Suprapubic skin (tissue), 4 donors: ENCODE measurements at regions not wholly inside any gene's neighbourhood (a gene's known extent, or its start where the extent isn't known, plus 50 kb on each side); places are given as distances from the start of the nearest gene placed in this dataset.

Experiments used
- DNase-seq, 2 donors: peaks; one replicate each; pipeline ENCODE4 v3.0.0-alpha.2; 2019; ENCODE audit warnings: low spot score in 2 of 2
- H3K27ac ChIP-seq: fragments of 200-600 bp; sonication (generic); one replicate; pipeline ENCODE4 v1.5.1; 2019
- H3K27me3 ChIP-seq: fragments of 200-600 bp; sonication (generic); one replicate; pipeline ENCODE4 v1.5.1; 2019
- H3K36me3 ChIP-seq: fragments of 200-600 bp; sonication (generic); one replicate; pipeline ENCODE4 v1.5.1; 2019
- H3K4me1 ChIP-seq: fragments of 200-600 bp; sonication (generic); one replicate; pipeline ENCODE4 v1.5.1; 2019
- H3K4me3 ChIP-seq: fragments of 200-600 bp; sonication (generic); one replicate; pipeline ENCODE4 v1.5.1; 2019; ENCODE audit warnings: mild to moderate bottlenecking
- H3K9me3 ChIP-seq: fragments of 200-600 bp; sonication (generic); one replicate; pipeline ENCODE4 v1.5.1; 2019
- EP300 ChIP-seq: sonication (generic); formaldehyde crosslinking; IDR thresholded peaks from one replicate; pipeline ENCODE4 v1.6.1; 2017; ENCODE audit warnings: antibody characterized with exemption
- POLR2A ChIP-seq, 2 donors: fragments of 450-650 bp; IDR thresholded peaks; one replicate each; pipeline ENCODE4 v1.6.1; 2017; ENCODE audit warnings: antibody characterized with exemption in 2 of 2, mild to moderate bottlenecking in 2 of 2, moderate library complexity in 2 of 2
- POLR2AphosphoS5 ChIP-seq, 3 donors: sonication (generic); formaldehyde crosslinking; IDR thresholded peaks; one replicate each; pipeline ENCODE4 v1.6.1; 2017; ENCODE audit warnings: antibody characterized with exemption in 3 of 3
- WGBS: methylation state at CpG from one replicate; pipeline ENCODE4 v1.1.5; 2018; 5-methylcytosine and 5-hydroxymethylcytosine counted together
- TF ChIP-seq, protein P1 (sequence below), 2 donors: fragments of 200-600 bp in 1 of 2; fragments of 450-650 bp in 1 of 2; sonication (generic) in 1 of 2; IDR thresholded peaks; one replicate each; pipeline ENCODE4 v1.5.1; 2016 to 2019; ENCODE audit warnings: antibody characterized with exemption in 2 of 2, mild to moderate bottlenecking in 1 of 2, moderate library complexity in 1 of 2

DNA sequence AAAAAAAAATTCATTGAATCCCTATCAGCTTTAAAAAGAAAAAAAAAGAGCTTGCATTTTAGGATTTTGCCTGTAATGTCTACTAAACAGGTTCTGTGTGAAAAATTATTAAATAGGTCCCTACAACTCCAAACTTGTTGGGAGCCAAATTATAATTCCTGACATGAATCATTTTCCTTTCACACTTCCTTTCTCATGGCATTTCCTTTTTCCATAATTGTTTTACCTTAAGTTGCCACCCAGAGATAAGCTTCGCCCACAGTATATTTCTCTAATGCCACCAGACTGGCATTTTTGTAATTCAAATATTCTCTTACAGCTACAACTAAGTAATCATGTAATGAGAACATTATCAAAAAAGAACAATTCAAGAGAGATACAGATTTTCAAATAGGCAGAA is 348.8 kb downstream of the EFNA5 start:
- 66% methylated on average over 1 of the region's 1 CpG for WGBS
- no peaks in the 10 kb centered on the region for H3K9me3 ChIP-seq
- no peak overlapping the region for H3K27ac ChIP-seq
- no peak overlapping the region for H3K4me3 ChIP-seq
- H3K36me3 ChIP-seq = no peaks in the 10 kb centered on the region
- TF ChIP-seq, protein P1, sequence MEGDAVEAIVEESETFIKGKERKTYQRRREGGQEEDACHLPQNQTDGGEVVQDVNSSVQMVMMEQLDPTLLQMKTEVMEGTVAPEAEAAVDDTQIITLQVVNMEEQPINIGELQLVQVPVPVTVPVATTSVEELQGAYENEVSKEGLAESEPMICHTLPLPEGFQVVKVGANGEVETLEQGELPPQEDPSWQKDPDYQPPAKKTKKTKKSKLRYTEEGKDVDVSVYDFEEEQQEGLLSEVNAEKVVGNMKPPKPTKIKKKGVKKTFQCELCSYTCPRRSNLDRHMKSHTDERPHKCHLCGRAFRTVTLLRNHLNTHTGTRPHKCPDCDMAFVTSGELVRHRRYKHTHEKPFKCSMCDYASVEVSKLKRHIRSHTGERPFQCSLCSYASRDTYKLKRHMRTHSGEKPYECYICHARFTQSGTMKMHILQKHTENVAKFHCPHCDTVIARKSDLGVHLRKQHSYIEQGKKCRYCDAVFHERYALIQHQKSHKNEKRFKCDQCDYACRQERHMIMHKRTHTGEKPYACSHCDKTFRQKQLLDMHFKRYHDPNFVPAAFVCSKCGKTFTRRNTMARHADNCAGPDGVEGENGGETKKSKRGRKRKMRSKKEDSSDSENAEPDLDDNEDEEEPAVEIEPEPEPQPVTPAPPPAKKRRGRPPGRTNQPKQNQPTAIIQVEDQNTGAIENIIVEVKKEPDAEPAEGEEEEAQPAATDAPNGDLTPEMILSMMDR (IDR thresholded peaks at IDR 0.05) = no peak
- no peak for TF ChIP-seq EP300
- no peak for TF ChIP-seq POLR2AphosphoS5 (IDR thresholded peaks at IDR 0.05)
- TF ChIP-seq POLR2A (IDR thresholded peaks at IDR 0.05) = no peak
- no peak for DNase-seq
- H3K27me3 ChIP-seq = no peaks in the 10 kb centered on the region
- H3K4me1 ChIP-seq = peaks cover 9% of the 10 kb centered on the region

DNA sequence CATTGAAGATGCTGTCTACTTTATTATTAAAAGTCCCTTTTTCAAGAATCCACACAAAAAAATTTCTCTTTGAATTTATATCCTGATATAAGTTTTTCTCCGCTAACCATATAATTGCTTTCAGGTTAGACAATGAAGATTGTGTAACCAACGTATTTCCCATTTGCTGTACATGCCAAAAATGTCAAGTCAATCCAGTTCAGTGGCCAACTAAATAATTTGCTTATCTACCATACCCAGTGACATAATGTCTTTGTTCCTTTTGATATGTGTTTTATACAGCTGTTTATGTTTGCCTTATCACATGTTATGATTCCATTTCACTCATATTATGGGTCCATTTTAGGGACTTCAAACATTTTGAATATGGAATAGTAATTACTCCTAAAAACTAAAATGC is 349.9 kb downstream of the EFNA5 start:
- Histone ChIP-seq H3K9me3 (no peaks in the 10 kb centered on the region), H3K4me3 (no peak overlapping the region), H3K27me3 (no peaks in the 10 kb centered on the region), H3K27ac (no peak overlapping the region), H3K4me1 (peaks cover 9% of the 10 kb centered on the region), H3K36me3 (no peaks in the 10 kb centered on the region)
- TF ChIP-seq POLR2A (IDR thresholded peaks at IDR 0.05) (no peak), EP300 (no peak), POLR2AphosphoS5 (IDR thresholded peaks at IDR 0.05) (no peak)
- TF ChIP-seq, protein P1 (IDR thresholded peaks at IDR 0.05) = no peak
- WGBS = 55% methylated on average over 2 of the region's 2 CpGs
- DNase-seq = no peak

- 85% methylated on average over 2 of the region's 2 CpGs for WGBS
- Histone ChIP-seq H3K4me3 (no peak overlapping the region), H3K4me1 (peaks cover 9% of the 10 kb centered on the region), H3K27me3 (no peaks in the 10 kb centered on the region), H3K9me3 (no peaks in the 10 kb centered on the region), H3K36me3 (no peaks in the 10 kb centered on the region), H3K27ac (no peak overlapping the region)
- DNase-seq = no peak
- TF ChIP-seq POLR2AphosphoS5 (IDR thresholded peaks at IDR 0.05) (no peak), EP300 (no peak), POLR2A (IDR thresholded peaks at IDR 0.05) (no peak)
- TF ChIP-seq, protein P1 (IDR thresholded peaks at IDR 0.05) = no peak
Measured at GRCh38 chr5:107320376-107320775, 350.4 kb downstream of the EFNA5 start.

DNA sequence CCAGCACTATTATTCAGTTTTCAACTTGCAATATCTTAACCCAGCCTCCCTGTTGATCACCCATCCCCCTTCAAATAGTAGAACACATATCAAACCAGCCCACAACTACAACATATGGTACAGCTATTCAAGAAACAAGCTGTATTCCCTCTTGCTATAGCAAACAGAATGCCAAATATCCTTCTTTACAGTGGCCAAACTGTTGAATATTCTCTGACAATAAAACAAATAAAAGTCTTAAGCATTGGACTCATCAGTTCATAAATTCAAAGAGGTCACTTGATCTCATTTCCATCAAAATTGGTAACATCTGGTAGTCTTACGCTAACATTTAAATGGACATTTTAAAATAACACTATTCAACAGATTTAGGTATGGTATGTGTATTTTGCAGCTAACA is 350.8 kb downstream of the EFNA5 start:
- Histone ChIP-seq H3K9me3 (no peaks in the 10 kb centered on the region), H3K27me3 (no peaks in the 10 kb centered on the region), H3K36me3 (no peaks in the 10 kb centered on the region), H3K4me3 (no peak overlapping the region), H3K4me1 (peaks cover 9% of the 10 kb centered on the region), H3K27ac (no peak overlapping the region)
- 72% methylated on average over 1 of the region's 1 CpG for WGBS
- no peak for DNase-seq
- TF ChIP-seq POLR2A (IDR thresholded peaks at IDR 0.05) = no peak
- no peak for TF ChIP-seq EP300
- TF ChIP-seq POLR2AphosphoS5 (IDR thresholded peaks at IDR 0.05) = no peak
- TF ChIP-seq, protein P1 (IDR thresholded peaks at IDR 0.05) = no peak

DNA sequence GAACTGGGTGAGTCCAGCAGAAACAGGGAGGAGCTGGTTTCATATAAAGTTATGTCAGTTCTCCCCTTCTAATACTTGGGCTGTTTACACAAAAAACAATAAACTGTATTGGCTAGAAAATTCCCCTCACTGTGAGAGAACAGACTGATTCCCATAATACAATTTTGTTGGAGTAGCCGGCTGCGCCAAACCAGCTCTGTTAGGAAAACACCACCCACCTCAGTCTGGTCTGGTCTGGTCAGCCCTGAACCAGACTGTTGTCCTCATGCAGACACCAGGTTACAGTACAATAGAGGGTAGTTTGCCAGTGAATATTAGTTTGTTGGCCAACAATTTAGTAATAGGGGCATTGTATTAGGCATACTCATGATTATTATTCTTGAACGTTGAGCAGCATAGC is 356.4 kb downstream of the EFNA5 start:
- no peaks in the 10 kb centered on the region for H3K27me3 ChIP-seq
- no peak for DNase-seq
- H3K27ac ChIP-seq = peak overlapping the region; percentile 72
- TF ChIP-seq EP300 = no peak
- TF ChIP-seq POLR2A (IDR thresholded peaks at IDR 0.05) = no peak
- TF ChIP-seq POLR2AphosphoS5 (IDR thresholded peaks at IDR 0.05) = peak in 1 of 3 donors; percentile 36
- TF ChIP-seq, protein P1 (IDR thresholded peaks at IDR 0.05) = no peak
- peaks cover 3% of the 10 kb centered on the region for H3K4me1 ChIP-seq
- no peaks in the 10 kb centered on the region for H3K9me3 ChIP-seq
- no peaks in the 10 kb centered on the region for H3K36me3 ChIP-seq
- WGBS = 57% methylated on average over 3 of the region's 3 CpGs
- no peak overlapping the region for H3K4me3 ChIP-seq
